HepG2 (cell line): ENCODE measurements at regions not wholly inside any gene's neighbourhood (a gene's known extent, or its start where the extent isn't known, plus 50 kb on each side); places are given as distances from the start of the nearest gene placed in this dataset.

Experiments
- ATF1 ChIP-seq: IDR thresholded peaks from 2 replicates; pipeline ENCODE4 v1.6.1; 2016; ENCODE audit warnings: mild to moderate bottlenecking, control low read depth
- ATF2 ChIP-seq: sonication (generic); formaldehyde crosslinking; IDR thresholded peaks from 2 replicates; pipeline ENCODE4 v1.4.0; 2020; ENCODE audit warnings: missing genetic modification reagents
- DNMT1 ChIP-seq: sonication (generic); formaldehyde crosslinking; IDR thresholded peaks from 2 replicates; pipeline ENCODE4 v1.5.1; 2020; ENCODE audit warnings: mild to moderate bottlenecking, missing genetic modification reagents
- DR1 ChIP-seq: sonication (generic); formaldehyde crosslinking; IDR thresholded peaks from 2 replicates; pipeline ENCODE4 v1.8.0; 2021; ENCODE audit warnings: mild to moderate bottlenecking, missing genetic modification reagents, inconsistent platforms
- ERF ChIP-seq: IDR thresholded peaks from 2 replicates; pipeline ENCODE4 v1.6.1; 2018; ENCODE audit warnings: missing biosample characterization, missing genetic modification reagents
- FOXM1 ChIP-seq: sonication (generic); formaldehyde crosslinking; IDR thresholded peaks from 2 replicates; pipeline ENCODE4 v1.5.0; 2020; ENCODE audit warnings: missing genetic modification reagents
- MTA1 ChIP-seq: sonication (generic); formaldehyde crosslinking; IDR thresholded peaks from 2 replicates; pipeline ENCODE4 v1.4.0; 2020; ENCODE audit warnings: missing genetic modification reagents, mild to moderate bottlenecking, borderline replicate concordance
- RBM39 ChIP-seq: fragments of 200-400 bp; formaldehyde crosslinking; IDR thresholded peaks from one replicate; pipeline ENCODE4 v1.6.1; 2018; ENCODE audit warnings: antibody characterized with exemption, mild to moderate bottlenecking, low read depth, low read length; ENCODE audit not compliant: poor library complexity, severe bottlenecking
- RFX1 ChIP-seq: fragments of 450-650 bp; IDR thresholded peaks from 2 replicates; pipeline ENCODE4 v1.6.1; 2017
- TOE1 ChIP-seq: sonication (generic); formaldehyde crosslinking; IDR thresholded peaks from 2 replicates; pipeline ENCODE4 v1.4.0; 2020; ENCODE audit warnings: mild to moderate bottlenecking, missing genetic modification reagents
- ZBTB20 ChIP-seq: sonication (generic); formaldehyde crosslinking; IDR thresholded peaks from 2 replicates; pipeline ENCODE4 v1.8.1; 2023; ENCODE audit warnings: missing genetic modification reagents, low read depth, mild to moderate bottlenecking, borderline replicate concordance
- ZBTB39 ChIP-seq: sonication (generic); formaldehyde crosslinking; IDR thresholded peaks from 2 replicates; pipeline ENCODE4 v1.5.0; 2020; ENCODE audit warnings: missing genetic modification reagents
- ZNF33B ChIP-seq: sonication (generic); formaldehyde crosslinking; IDR thresholded peaks from 2 replicates; pipeline ENCODE4 v1.5.1; 2020; ENCODE audit warnings: mild to moderate bottlenecking, missing genetic modification reagents
- ZNF550 ChIP-seq: sonication (generic); formaldehyde crosslinking; IDR thresholded peaks from 2 replicates; pipeline ENCODE4 v1.4.0; 2020; ENCODE audit warnings: mild to moderate bottlenecking, missing genetic modification reagents, borderline replicate concordance
- ZNF670 ChIP-seq: sonication (generic); formaldehyde crosslinking; IDR thresholded peaks from 2 replicates; pipeline ENCODE4 v1.8.0; 2022; ENCODE audit warnings: mild to moderate bottlenecking, missing genetic modification reagents, borderline replicate concordance
- ZNF687 ChIP-seq: sonication (generic); formaldehyde crosslinking; IDR thresholded peaks from 2 replicates; pipeline ENCODE4 v1.5.1; 2020; ENCODE audit warnings: mild to moderate bottlenecking, missing genetic modification reagents, moderate library complexity
- ZNF691 ChIP-seq: sonication (generic); formaldehyde crosslinking; IDR thresholded peaks from 2 replicates; pipeline ENCODE4 v1.4.0; 2020; ENCODE audit warnings: missing genetic modification reagents, low read depth, mild to moderate bottlenecking, borderline replicate concordance
- ZSCAN5A ChIP-seq: sonication (generic); formaldehyde crosslinking; IDR thresholded peaks from 2 replicates; pipeline ENCODE4 v1.8.0; 2022; ENCODE audit warnings: mild to moderate bottlenecking, missing genetic modification reagents, borderline replicate concordance

GRCh38 chr10:78438907-78439809 lies 405.5 kb downstream of the RPS24 start (continued):
- TF ChIP-seq ZBTB20 (CRISPR knock-in tag) (no peak), ZBTB39 (CRISPR knock-in tag) (no peak), ATF2 (CRISPR knock-in tag) (no peak), ZNF33B (CRISPR knock-in tag) (no peak), ZNF670 (no peak), RBM39 (no peak), ZNF550 (CRISPR knock-in tag) (no peak), RFX1 (no peak), DNMT1 (no peak), MTA1 (CRISPR knock-in tag) (no peak), TOE1 (CRISPR knock-in tag) (no peak), ZNF687 (CRISPR knock-in tag) (peak; percentile 77), ATF1 (CRISPR knock-in tag) (no peak), ERF (no peak), ZNF691 (peak; percentile 42; the same call in 1 of the 2 replicates), DR1 (CRISPR knock-in tag) (no peak), FOXM1 (CRISPR knock-in tag) (no peak), ZSCAN5A (CRISPR knock-in tag) (no peak)
